ENCODE measurements at regions not wholly inside any gene's neighbourhood (a gene's known extent, or its start where the extent isn't known, plus 50 kb on each side); places are given as distances from the start of the nearest gene placed in this dataset.

DNA sequence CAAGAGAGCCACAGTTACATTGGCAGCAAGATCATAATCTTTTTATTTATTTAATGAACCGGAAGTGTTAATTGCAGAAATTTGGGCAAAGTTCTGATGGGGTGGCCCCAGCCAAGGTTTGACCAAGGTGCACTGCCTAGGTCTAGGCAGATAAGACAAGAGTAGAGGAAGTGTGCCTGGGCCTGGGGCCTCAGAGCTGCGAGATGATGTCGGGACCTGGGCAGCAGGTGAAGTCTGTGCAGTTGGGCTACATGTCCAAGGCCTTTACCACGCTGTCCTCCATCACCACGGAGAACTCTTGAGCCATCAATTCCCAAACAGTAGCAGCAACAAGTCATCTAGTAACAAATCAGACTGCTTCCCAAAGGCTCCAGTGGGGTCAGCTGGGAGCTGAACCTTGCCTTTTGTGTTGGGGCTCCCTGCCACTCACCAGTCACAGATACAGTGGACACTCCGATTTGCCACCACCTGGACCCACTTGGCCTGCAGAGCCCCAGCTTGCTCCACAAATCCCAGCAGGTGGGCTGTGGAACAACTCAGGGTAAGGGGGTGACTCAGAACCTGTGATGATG, 52.5 kb upstream of the COMTD1 start:
- TF ChIP-seq, protein P1, sequence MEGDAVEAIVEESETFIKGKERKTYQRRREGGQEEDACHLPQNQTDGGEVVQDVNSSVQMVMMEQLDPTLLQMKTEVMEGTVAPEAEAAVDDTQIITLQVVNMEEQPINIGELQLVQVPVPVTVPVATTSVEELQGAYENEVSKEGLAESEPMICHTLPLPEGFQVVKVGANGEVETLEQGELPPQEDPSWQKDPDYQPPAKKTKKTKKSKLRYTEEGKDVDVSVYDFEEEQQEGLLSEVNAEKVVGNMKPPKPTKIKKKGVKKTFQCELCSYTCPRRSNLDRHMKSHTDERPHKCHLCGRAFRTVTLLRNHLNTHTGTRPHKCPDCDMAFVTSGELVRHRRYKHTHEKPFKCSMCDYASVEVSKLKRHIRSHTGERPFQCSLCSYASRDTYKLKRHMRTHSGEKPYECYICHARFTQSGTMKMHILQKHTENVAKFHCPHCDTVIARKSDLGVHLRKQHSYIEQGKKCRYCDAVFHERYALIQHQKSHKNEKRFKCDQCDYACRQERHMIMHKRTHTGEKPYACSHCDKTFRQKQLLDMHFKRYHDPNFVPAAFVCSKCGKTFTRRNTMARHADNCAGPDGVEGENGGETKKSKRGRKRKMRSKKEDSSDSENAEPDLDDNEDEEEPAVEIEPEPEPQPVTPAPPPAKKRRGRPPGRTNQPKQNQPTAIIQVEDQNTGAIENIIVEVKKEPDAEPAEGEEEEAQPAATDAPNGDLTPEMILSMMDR (IDR thresholded peaks at IDR 0.05): no peak
- TF ChIP-seq POLR2AphosphoS5 (IDR thresholded peaks at IDR 0.05) (no peak), POLR2A (IDR thresholded peaks at IDR 0.05) (no peak)
